ENCODE measurements at regions not wholly inside any gene's neighbourhood (a gene's known extent, or its start where the extent isn't known, plus 50 kb on each side); places are given as distances from the start of the nearest gene placed in this dataset.

GRCh38 chr2:52572469-52572894 is 1195.1 kb upstream of the CHAC2 start:
- H3K9me3 ChIP-seq (ENCODE audit: control insufficient read depth, insufficient read depth, low read length), result peaks cover 18% of the 10 kb centered on the region; the same call in 1 of the 2 replicates
- H3K4me2 ChIP-seq (ENCODE audit: low read length), result no peak overlapping the region
- no peaks in the 10 kb centered on the region for H3K79me2 ChIP-seq (ENCODE audit: control insufficient read depth, low read length)
- TF ChIP-seq EZH2phosphoT487 (IDR thresholded peaks at IDR 0.05; ENCODE audit: borderline replicate concordance, low read length), result no peak
- no peak for TF ChIP-seq CTCF (IDR thresholded peaks at IDR 0.05; ENCODE audit: low read depth, low read length, poor library complexity, severe bottlenecking)
- H3K27me3 ChIP-seq (ENCODE audit: control insufficient read depth, low read length), result no peaks in the 10 kb centered on the region
- no peak overlapping the region for H3K4me3 ChIP-seq (ENCODE audit: low read length)
- no peaks in the 10 kb centered on the region for H3K36me3 ChIP-seq (ENCODE audit: control insufficient read depth, low read length)
- H3F3A ChIP-seq (ENCODE audit: control insufficient read depth, insufficient read depth), result no peaks in the 10 kb centered on the region
- no peaks in the 10 kb centered on the region for H3K4me1 ChIP-seq (ENCODE audit: control insufficient read depth, low read length)
- no peaks in the 10 kb centered on the region for H4K20me1 ChIP-seq (ENCODE audit: control insufficient read depth, insufficient read depth, low read depth, low read length)
- H3K27ac ChIP-seq (ENCODE audit: low read depth, low read length), result no peak overlapping the region
- no peaks in the 10 kb centered on the region for H3K9me2 ChIP-seq (replicated peaks; ENCODE audit: control insufficient read depth, low read length)

GRCh38 chr2:52571380-52572347 is 1195.9 kb upstream of the CHAC2 start:
- no peaks in the 10 kb centered on the region for H3F3A ChIP-seq (ENCODE audit: control insufficient read depth, insufficient read depth)
- H3K4me2 ChIP-seq (ENCODE audit: low read length), result no peak overlapping the region
- H3K27me3 ChIP-seq (ENCODE audit: control insufficient read depth, low read length), result no peaks in the 10 kb centered on the region
- TF ChIP-seq EZH2phosphoT487 (IDR thresholded peaks at IDR 0.05; ENCODE audit: borderline replicate concordance, low read length), result no peak
- TF ChIP-seq CTCF (IDR thresholded peaks at IDR 0.05; ENCODE audit: low read depth, low read length, poor library complexity, severe bottlenecking), result no peak
- no peaks in the 10 kb centered on the region for H3K9me2 ChIP-seq (replicated peaks; ENCODE audit: control insufficient read depth, low read length)
- H3K27ac ChIP-seq (ENCODE audit: low read depth, low read length), result no peak overlapping the region
- no peaks in the 10 kb centered on the region for H3K79me2 ChIP-seq (ENCODE audit: control insufficient read depth, low read length)
- no peaks in the 10 kb centered on the region for H3K36me3 ChIP-seq (ENCODE audit: control insufficient read depth, low read length)
- H4K20me1 ChIP-seq (ENCODE audit: control insufficient read depth, insufficient read depth, low read depth, low read length), result no peaks in the 10 kb centered on the region
- H3K4me1 ChIP-seq (ENCODE audit: control insufficient read depth, low read length), result no peaks in the 10 kb centered on the region
- H3K9me3 ChIP-seq (ENCODE audit: control insufficient read depth, insufficient read depth, low read length), result peaks cover 18% of the 10 kb centered on the region; the same call in 1 of the 2 replicates
- no peak overlapping the region for H3K4me3 ChIP-seq (ENCODE audit: low read length)

- no peaks in the 10 kb centered on the region for H3K9me2 ChIP-seq (replicated peaks; ENCODE audit: control insufficient read depth, low read length)
- no peaks in the 10 kb centered on the region for H3F3A ChIP-seq (ENCODE audit: control insufficient read depth, insufficient read depth)
- no peaks in the 10 kb centered on the region for H4K20me1 ChIP-seq (ENCODE audit: control insufficient read depth, insufficient read depth, low read depth, low read length)
- H3K4me1 ChIP-seq (ENCODE audit: control insufficient read depth, low read length), result no peaks in the 10 kb centered on the region
- no peak overlapping the region for H3K27ac ChIP-seq (ENCODE audit: low read depth, low read length)
- H3K79me2 ChIP-seq (ENCODE audit: control insufficient read depth, low read length), result no peaks in the 10 kb centered on the region
- no peak for TF ChIP-seq EZH2phosphoT487 (IDR thresholded peaks at IDR 0.05; ENCODE audit: borderline replicate concordance, low read length)
- TF ChIP-seq CTCF (IDR thresholded peaks at IDR 0.05; ENCODE audit: low read depth, low read length, poor library complexity, severe bottlenecking), result no peak
- H3K9me3 ChIP-seq (ENCODE audit: control insufficient read depth, insufficient read depth, low read length), result peaks cover 18% of the 10 kb centered on the region; the same call in 1 of the 2 replicates
- H3K4me3 ChIP-seq (ENCODE audit: low read length), result no peak overlapping the region
- no peaks in the 10 kb centered on the region for H3K27me3 ChIP-seq (ENCODE audit: control insufficient read depth, low read length)
- H3K36me3 ChIP-seq (ENCODE audit: control insufficient read depth, low read length), result no peaks in the 10 kb centered on the region
- no peak overlapping the region for H3K4me2 ChIP-seq (ENCODE audit: low read length)
Observed at GRCh38 chr2:52570716-52571115, 1196.9 kb upstream of the CHAC2 start.

Data from DOHH2 (cell line).